22Rv1 (cell line): ENCODE measurements at regions not wholly inside any gene's neighbourhood (a gene's known extent, or its start where the extent isn't known, plus 50 kb on each side); places are given as distances from the start of the nearest gene placed in this dataset.

ENCODE experiments used
- H3K27ac ChIP-seq: fragments of 450-650 bp; 2 replicates; pipeline ENCODE4 v1.5.1; 2017
- CTCF ChIP-seq: fragments of 450-650 bp; IDR thresholded peaks from 2 replicates; pipeline ENCODE4 v1.5.1; 2017; ENCODE audit warnings: mild to moderate bottlenecking
- ZFX ChIP-seq: fragments of 450-650 bp; IDR thresholded peaks from 2 replicates; pipeline ENCODE4 v1.6.1; 2017; ENCODE audit warnings: antibody characterized with exemption, borderline replicate concordance

GRCh38 chr1:30335997-30336390, 387.4 kb downstream of the MATN1 start:
- no peak overlapping the region for H3K27ac ChIP-seq
- TF ChIP-seq CTCF: no peak
- TF ChIP-seq ZFX: no peak

GRCh38 chr1:30335389-30335996, 387.9 kb downstream of the MATN1 start:
- H3K27ac ChIP-seq: no peak overlapping the region
- TF ChIP-seq CTCF: no peak
- no peak for TF ChIP-seq ZFX

GRCh38 chr1:30334767-30335166, 388.6 kb downstream of the MATN1 start:
- no peak overlapping the region for H3K27ac ChIP-seq
- TF ChIP-seq ZFX (no peak), CTCF (no peak)

- TF ChIP-seq ZFX (no peak), CTCF (no peak)
Observed at GRCh38 chr1:30332116-30333094, 391.0 kb downstream of the MATN1 start.

GRCh38 chr1:30331415-30332065, 391.8 kb downstream of the MATN1 start:
- H3K27ac ChIP-seq: no peak overlapping the region
- no peak for TF ChIP-seq ZFX
- no peak for TF ChIP-seq CTCF

More at GRCh38 chr1:30332116-30333094, 391.0 kb downstream of the MATN1 start:
- H3K27ac ChIP-seq: no peak overlapping the region

GRCh38 chr1:30330644-30331043, 392.7 kb downstream of the MATN1 start:
- H3K27ac ChIP-seq: no peak overlapping the region
- no peak for TF ChIP-seq CTCF
- no peak for TF ChIP-seq ZFX
